ENCODE measurements at regions not wholly inside any gene's neighbourhood (a gene's known extent, or its start where the extent isn't known, plus 50 kb on each side); places are given as distances from the start of the nearest gene placed in this dataset.

- no peak for TF ChIP-seq POLR2A (IDR thresholded peaks at IDR 0.05; ENCODE audit: low read depth, low read length)
- no peak for TF ChIP-seq CTCF (IDR thresholded peaks at IDR 0.05; ENCODE audit: extremely low read depth in 1 of 2, insufficient read depth in 1 of 2, low read depth in 1 of 2, low read length in 2 of 2)
Observed at GRCh38 chr4:141840299-141840986, 204.1 kb downstream of the IL15 start.
